ENCODE measurements at regions not wholly inside any gene's neighbourhood (a gene's known extent, or its start where the extent isn't known, plus 50 kb on each side); places are given as distances from the start of the nearest gene placed in this dataset.
A peak's percentile ranks its signal among the peaks of the same experiment; 100 is the strongest.

- Histone ChIP-seq H3K27me3 (ENCODE audit: control insufficient read depth, insufficient read depth, low read length) (no peaks in the 10 kb centered on the region), H3K36me3 (ENCODE audit: control insufficient read depth, insufficient read depth, low read length) (no peaks in the 10 kb centered on the region), H3K4me3 (ENCODE audit: low read depth, low read length) (no peak overlapping the region)
- no peak for TF ChIP-seq CTCF (IDR thresholded peaks at IDR 0.05; ENCODE audit: insufficient read depth, low read length, severe bottlenecking)
- FAIRE-seq (no peak), DNase-seq (ENCODE audit: low read depth) (peak; percentile 7)
These were observed 1955.5 kb downstream of the MAT2B start for GRCh38 chr5:165460911-165461310.

GRCh38 chr5:165477546-165477945 lies 1972.1 kb downstream of the MAT2B start:
- DNase-seq (ENCODE audit: low read depth) (no peak), FAIRE-seq (no peak)
- Histone ChIP-seq H3K4me3 (ENCODE audit: low read depth, low read length) (no peak overlapping the region), H3K27me3 (ENCODE audit: control insufficient read depth, insufficient read depth, low read length) (no peaks in the 10 kb centered on the region), H3K36me3 (ENCODE audit: control insufficient read depth, insufficient read depth, low read length) (no peaks in the 10 kb centered on the region)
- no peak for TF ChIP-seq CTCF (IDR thresholded peaks at IDR 0.05; ENCODE audit: insufficient read depth, low read length, severe bottlenecking)

GRCh38 chr5:165495829-165496380 lies 1990.5 kb downstream of the MAT2B start:
- TF ChIP-seq CTCF (IDR thresholded peaks at IDR 0.05; ENCODE audit: insufficient read depth, low read length, severe bottlenecking): no peak
- H3K4me3 ChIP-seq (ENCODE audit: low read depth, low read length): no peak overlapping the region
- H3K27me3 ChIP-seq (ENCODE audit: control insufficient read depth, insufficient read depth, low read length): no peaks in the 10 kb centered on the region
- DNase-seq (ENCODE audit: low read depth) (no peak), FAIRE-seq (no peak)
- no peaks in the 10 kb centered on the region for H3K36me3 ChIP-seq (ENCODE audit: control insufficient read depth, insufficient read depth, low read length)

GRCh38 chr5:165497707-165498106 lies 1992.3 kb downstream of the MAT2B start:
- Histone ChIP-seq H3K27me3 (ENCODE audit: control insufficient read depth, insufficient read depth, low read length) (no peaks in the 10 kb centered on the region), H3K36me3 (ENCODE audit: control insufficient read depth, insufficient read depth, low read length) (no peaks in the 10 kb centered on the region), H3K4me3 (ENCODE audit: low read depth, low read length) (no peak overlapping the region)
- DNase-seq (ENCODE audit: low read depth) (no peak), FAIRE-seq (peak; percentile 76)
- TF ChIP-seq CTCF (IDR thresholded peaks at IDR 0.05; ENCODE audit: insufficient read depth, low read length, severe bottlenecking): no peak

GRCh38 chr5:165502893-165503691 lies 1997.7 kb downstream of the MAT2B start:
- no peak for TF ChIP-seq CTCF (IDR thresholded peaks at IDR 0.05; ENCODE audit: insufficient read depth, low read length, severe bottlenecking)
- no peak for DNase-seq (ENCODE audit: low read depth)
- no peak for FAIRE-seq
- Histone ChIP-seq H3K36me3 (ENCODE audit: control insufficient read depth, insufficient read depth, low read length) (no peaks in the 10 kb centered on the region), H3K27me3 (ENCODE audit: control insufficient read depth, insufficient read depth, low read length) (no peaks in the 10 kb centered on the region), H3K4me3 (ENCODE audit: low read depth, low read length) (no peak overlapping the region)

Data from bronchial epithelial cell (primary cell).